Peyer's patch (tissue), 4 donors: ENCODE measurements at regions not wholly inside any gene's neighbourhood (a gene's known extent, or its start where the extent isn't known, plus 50 kb on each side); places are given as distances from the start of the nearest gene placed in this dataset.

ENCODE experiments used
- DNase-seq, 3 donors: peaks; one replicate each; pipeline ENCODE4 v3.0.0-alpha.2; 2017 to 2019
- H3K27ac ChIP-seq, 4 donors: fragments of 200-600 bp; sonication (generic); one replicate each; pipeline ENCODE4 v1.5.1; 2016 to 2019
- H3K27me3 ChIP-seq, 2 donors: fragments of 200-600 bp; sonication (generic); one replicate each; pipeline ENCODE4 v1.5.1; 2019
- H3K36me3 ChIP-seq, 3 donors: fragments of 200-600 bp; sonication (generic); one replicate each; pipeline ENCODE4 v1.5.1; 2016 to 2019
- H3K4me1 ChIP-seq, 4 donors: fragments of 200-600 bp; sonication (generic); one replicate each; pipeline ENCODE4 v1.5.1; 2016 to 2019
- H3K4me3 ChIP-seq, 4 donors: fragments of 200-600 bp; sonication (generic); 1 replicate in 3 of 4; 2 replicates in 1 of 4; pipeline ENCODE4 v1.5.1; 2016 to 2019; ENCODE audit warnings: mild to moderate bottlenecking in 1 of 4
- H3K9me3 ChIP-seq, 4 donors: fragments of 200-600 bp; sonication (generic); one replicate each; pipeline ENCODE4 v1.5.1; 2016 to 2019; ENCODE audit warnings: mild to moderate bottlenecking in 1 of 4
- POLR2A ChIP-seq, 2 donors: fragments of 450-650 bp; IDR thresholded peaks; one replicate each; pipeline ENCODE4 v1.5.1; 2017; ENCODE audit warnings: antibody characterized with exemption in 2 of 2, mild to moderate bottlenecking in 2 of 2, moderate library complexity in 2 of 2
- TF ChIP-seq, protein P1 (sequence below), 6 experiments: fragments of 450-650 bp in 4 of 6; fragments of 200-600 bp in 2 of 6; sonication (generic) in 1 of 6; IDR thresholded peaks; one replicate each; pipeline ENCODE4 v1.5.1; 2017 to 2019; ENCODE audit warnings: antibody characterized with exemption in 6 of 6, mild to moderate bottlenecking in 3 of 6, moderate library complexity in 1 of 6

- no peaks in the 10 kb centered on the region for H3K27me3 ChIP-seq
- no peaks in the 10 kb centered on the region for H3K4me1 ChIP-seq
- H3K4me3 ChIP-seq, result no peak overlapping the region
- H3K36me3 ChIP-seq, result no peaks in the 10 kb centered on the region
- H3K27ac ChIP-seq, result no peak overlapping the region
- DNase-seq, result no peak
- peaks cover 0 to 5% (median 2%) of the 10 kb centered on the region in 4 donors for H3K9me3 ChIP-seq
- TF ChIP-seq, protein P1, sequence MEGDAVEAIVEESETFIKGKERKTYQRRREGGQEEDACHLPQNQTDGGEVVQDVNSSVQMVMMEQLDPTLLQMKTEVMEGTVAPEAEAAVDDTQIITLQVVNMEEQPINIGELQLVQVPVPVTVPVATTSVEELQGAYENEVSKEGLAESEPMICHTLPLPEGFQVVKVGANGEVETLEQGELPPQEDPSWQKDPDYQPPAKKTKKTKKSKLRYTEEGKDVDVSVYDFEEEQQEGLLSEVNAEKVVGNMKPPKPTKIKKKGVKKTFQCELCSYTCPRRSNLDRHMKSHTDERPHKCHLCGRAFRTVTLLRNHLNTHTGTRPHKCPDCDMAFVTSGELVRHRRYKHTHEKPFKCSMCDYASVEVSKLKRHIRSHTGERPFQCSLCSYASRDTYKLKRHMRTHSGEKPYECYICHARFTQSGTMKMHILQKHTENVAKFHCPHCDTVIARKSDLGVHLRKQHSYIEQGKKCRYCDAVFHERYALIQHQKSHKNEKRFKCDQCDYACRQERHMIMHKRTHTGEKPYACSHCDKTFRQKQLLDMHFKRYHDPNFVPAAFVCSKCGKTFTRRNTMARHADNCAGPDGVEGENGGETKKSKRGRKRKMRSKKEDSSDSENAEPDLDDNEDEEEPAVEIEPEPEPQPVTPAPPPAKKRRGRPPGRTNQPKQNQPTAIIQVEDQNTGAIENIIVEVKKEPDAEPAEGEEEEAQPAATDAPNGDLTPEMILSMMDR (IDR thresholded peaks at IDR 0.05), result no peak
- no peak for TF ChIP-seq POLR2A (IDR thresholded peaks at IDR 0.05)
These were observed 267.7 kb downstream of the PRDM2 start for GRCh38 chr1:13967707-13968106.

DNA sequence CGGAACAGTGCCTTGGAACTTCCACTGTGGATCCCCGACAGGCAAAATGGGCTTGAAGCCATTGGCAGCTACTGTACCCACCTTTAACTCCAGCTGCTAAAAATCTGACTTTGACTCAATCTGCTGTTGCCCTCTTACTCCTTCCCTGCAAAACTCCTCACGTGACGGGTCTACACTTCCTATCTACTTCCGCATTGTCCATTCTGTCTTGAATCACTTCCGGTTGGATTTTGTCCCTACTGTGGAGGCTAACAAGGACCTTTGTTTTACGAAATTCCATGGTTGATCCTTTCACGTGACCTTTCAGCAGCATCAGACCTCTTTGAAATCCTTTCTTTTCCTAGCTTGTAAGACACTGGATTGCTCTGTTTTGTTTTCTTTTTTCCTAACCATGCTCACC is 268.4 kb downstream of the PRDM2 start:
- TF ChIP-seq, protein P1 (IDR thresholded peaks at IDR 0.05), result no peak
- no peak for TF ChIP-seq POLR2A (IDR thresholded peaks at IDR 0.05)
- no peak overlapping the region for H3K27ac ChIP-seq

GRCh38 chr1:13970631-13971247 is 270.8 kb downstream of the PRDM2 start:
- Histone ChIP-seq H3K27me3 (no peaks in the 10 kb centered on the region), H3K4me1 (no peaks in the 10 kb centered on the region), H3K27ac (no peak overlapping the region), H3K36me3 (no peaks in the 10 kb centered on the region), H3K4me3 (no peak overlapping the region), H3K9me3 (peaks cover 0 to 5% (median 2%) of the 10 kb centered on the region in 4 donors)
- no peak for TF ChIP-seq POLR2A (IDR thresholded peaks at IDR 0.05)
- TF ChIP-seq, protein P1 (IDR thresholded peaks at IDR 0.05), result no peak
- DNase-seq, result no peak

More for the DNA sequence above, 268.4 kb downstream of the PRDM2 start:
- H3K4me1 ChIP-seq, result no peaks in the 10 kb centered on the region
- H3K4me3 ChIP-seq, result no peak overlapping the region
- H3K9me3 ChIP-seq, result peaks cover 0 to 5% (median 2%) of the 10 kb centered on the region in 4 donors
- DNase-seq, result no peak
- H3K27me3 ChIP-seq, result no peaks in the 10 kb centered on the region
- no peaks in the 10 kb centered on the region for H3K36me3 ChIP-seq

GRCh38 chr1:13976485-13976884 is 276.5 kb downstream of the PRDM2 start:
- Histone ChIP-seq H3K27ac (no peak overlapping the region), H3K27me3 (no peaks in the 10 kb centered on the region), H3K4me3 (no peak overlapping the region), H3K36me3 (no peaks in the 10 kb centered on the region), H3K9me3 (no peaks in the 10 kb centered on the region), H3K4me1 (no peaks in the 10 kb centered on the region)
- DNase-seq, result no peak
- TF ChIP-seq, protein P1 (IDR thresholded peaks at IDR 0.05), result no peak
- TF ChIP-seq POLR2A (IDR thresholded peaks at IDR 0.05), result no peak

- Histone ChIP-seq H3K4me3 (no peak overlapping the region), H3K27me3 (no peaks in the 10 kb centered on the region), H3K36me3 (no peaks in the 10 kb centered on the region), H3K9me3 (no peaks in the 10 kb centered on the region), H3K27ac (no peak overlapping the region), H3K4me1 (no peaks in the 10 kb centered on the region)
- TF ChIP-seq POLR2A (IDR thresholded peaks at IDR 0.05), result no peak
- TF ChIP-seq, protein P1 (IDR thresholded peaks at IDR 0.05), result no peak
- DNase-seq, result no peak
These were observed 281.2 kb downstream of the PRDM2 start for GRCh38 chr1:13981142-13981541.

DNA sequence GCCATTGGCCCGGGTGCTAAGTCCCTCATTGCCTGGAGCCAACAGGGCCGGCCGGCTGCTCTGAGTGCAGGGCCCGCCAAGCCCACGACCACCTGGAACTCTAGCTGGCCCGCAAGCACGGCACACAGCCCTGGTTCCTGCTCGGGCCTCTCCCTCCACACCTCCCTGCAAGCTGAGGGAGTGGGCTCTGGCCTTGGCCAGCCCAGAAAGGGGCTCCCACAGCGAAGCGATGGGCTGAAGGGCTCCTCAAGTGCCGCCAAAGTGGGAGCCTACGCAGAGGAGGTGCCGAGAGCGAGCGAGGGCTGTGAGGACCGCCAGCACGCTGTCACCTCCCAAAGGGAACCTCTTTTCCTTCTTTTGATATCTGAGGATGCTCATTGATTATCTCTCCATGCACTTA is 283.4 kb downstream of the PRDM2 start:
- Histone ChIP-seq H3K4me3 (no peak overlapping the region), H3K27ac (no peak overlapping the region), H3K36me3 (no peaks in the 10 kb centered on the region), H3K27me3 (no peaks in the 10 kb centered on the region), H3K9me3 (no peaks in the 10 kb centered on the region), H3K4me1 (no peaks in the 10 kb centered on the region)
- DNase-seq, result no peak
- TF ChIP-seq, protein P1 (IDR thresholded peaks at IDR 0.05), result no peak
- TF ChIP-seq POLR2A (IDR thresholded peaks at IDR 0.05), result no peak
